HUDEP-2 (cell line): ENCODE measurements at regions not wholly inside any gene's neighbourhood (a gene's known extent, or its start where the extent isn't known, plus 50 kb on each side); places are given as distances from the start of the nearest gene placed in this dataset.

Experiments
- DNase-seq, 76 experiments: peaks; one replicate each; lab custom pipeline; 2025; ENCODE audit not compliant: unreplicated experiment in 76 of 76; lab: John Stamatoyannopoulos, UW

DNA sequence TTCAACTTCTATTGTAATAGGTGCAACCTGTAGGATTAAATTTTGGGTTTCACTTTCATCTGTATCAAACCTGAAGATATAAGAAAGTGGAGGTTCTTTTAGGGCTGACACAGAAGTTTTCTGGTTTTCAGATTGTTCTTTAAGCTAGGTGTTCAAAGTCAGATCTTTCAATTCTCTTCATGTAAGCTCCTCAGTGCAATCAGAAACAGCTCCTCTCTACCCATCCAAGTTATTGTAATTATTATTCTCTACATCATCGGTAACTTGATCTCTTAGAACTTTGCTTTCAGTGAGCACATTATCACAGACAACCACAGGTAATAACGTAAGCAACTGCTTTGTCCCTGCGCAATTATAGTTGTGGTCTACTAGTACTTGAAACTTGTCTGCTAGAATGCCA, 179.4 kb downstream of the MYCN start:
- DNase-seq = no peak

DNA sequence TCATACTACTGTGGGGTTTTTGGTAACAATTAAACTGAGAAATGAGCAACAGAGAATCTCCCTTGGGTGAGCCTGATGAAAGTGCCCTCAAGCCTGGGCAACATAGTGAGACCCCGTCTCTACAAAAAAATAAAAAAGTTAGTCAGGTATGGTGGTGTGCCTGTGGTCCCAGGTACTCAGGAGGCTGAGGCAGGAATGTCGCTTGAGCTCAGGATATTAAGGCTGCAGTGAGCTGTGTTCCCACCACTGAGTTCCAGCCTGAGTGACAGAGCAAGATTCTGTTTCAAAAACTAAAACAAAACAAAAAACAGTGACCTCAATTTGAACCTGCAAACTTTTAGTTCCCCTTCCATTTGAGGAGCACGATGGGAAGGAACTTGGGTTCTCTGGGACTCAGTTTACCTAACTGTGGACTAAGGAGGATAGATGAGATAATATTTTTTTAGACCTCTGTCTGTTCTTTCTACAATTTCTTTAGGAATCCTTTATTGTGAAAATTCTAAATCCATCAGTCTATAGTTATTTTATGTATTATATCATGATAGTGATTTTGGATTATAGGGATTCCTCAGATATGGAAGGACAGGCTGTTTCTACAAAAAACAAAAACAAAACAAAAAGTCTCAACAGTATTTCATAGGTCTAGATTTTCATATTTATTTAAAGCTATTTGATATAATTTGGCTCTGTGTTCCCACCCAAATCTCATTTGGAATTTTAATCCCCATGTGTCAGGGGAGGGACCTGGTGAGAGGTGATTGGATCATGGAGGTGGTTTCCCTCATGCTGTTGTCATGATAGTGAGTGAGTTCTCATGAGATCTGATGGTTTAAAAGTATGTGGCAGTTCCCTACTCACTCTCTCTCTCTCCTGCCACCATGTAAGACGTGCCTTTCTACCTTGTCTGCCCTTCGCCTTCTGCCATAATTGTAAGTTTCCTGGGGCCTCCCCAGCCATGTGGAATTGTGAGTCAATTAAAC, 178.6 kb downstream of the MYCN start:
- no peak for DNase-seq

DNA sequence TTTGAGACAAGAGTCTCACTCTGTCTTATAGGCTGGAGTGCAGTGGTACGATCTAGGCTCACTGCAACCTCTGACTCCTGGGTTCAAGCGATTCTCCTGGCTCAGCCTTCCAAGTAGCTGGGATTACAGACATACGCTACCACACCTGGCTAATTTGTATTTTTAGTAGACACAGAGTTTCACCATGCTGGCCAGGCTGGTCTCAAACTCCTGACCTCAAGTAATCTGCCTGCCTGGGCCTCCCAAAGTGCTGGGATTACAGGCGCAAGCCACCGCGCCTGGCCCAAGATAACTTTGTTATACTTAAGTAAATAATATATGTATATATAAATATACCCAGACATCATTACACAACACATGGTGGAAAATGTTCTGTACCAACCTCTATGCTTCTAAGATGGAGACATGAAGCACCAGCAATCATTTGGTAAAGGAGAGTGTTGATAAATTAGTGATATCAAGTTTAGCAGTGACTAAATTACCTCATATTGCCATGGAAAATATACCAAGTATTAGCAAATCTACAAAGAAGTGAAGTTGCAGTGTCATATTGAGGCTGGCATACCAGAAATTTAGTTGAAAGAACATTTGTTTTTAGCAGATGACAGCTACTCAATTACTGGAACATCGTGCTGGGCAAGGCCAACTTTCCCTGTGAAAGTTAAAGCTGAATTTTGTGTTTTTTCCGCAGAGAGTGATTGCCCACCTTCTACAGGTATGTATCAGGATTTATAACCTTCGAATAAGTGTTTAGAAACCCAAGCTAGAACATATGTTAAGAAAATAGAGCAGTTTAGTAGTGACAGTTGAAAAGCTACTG, 177.7 kb downstream of the MYCN start:
- DNase-seq = no peak

DNA sequence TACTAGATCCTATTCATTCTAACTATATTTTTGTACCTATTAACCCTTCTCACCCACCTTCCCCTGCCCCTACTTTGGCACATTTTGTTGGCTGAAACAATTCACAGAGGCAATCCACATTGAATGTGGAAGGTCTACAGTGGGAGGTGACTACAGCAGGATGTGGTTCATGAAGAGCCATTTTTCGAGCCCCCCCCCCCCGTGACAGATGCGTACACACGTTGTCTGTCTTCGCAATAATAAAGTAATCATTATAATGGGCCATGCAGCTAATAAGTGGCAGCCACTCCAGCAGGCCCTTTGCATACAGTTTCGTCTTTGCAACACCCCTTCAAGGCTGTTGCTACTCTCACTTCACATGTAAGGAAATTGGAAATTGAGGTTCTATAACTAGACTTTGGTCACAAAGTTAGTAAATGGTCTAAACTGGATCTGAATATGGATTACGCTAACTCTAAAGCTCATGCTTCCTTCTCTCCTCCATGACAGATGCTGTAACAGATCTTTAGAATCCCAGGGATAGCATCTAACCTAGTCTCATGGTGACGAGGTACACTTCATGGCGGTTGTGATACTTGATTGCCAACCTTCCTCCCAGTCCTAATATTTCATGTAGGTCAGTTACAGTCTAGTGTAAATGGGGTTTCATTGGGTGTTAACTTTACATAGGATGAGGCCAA, 176.8 kb downstream of the MYCN start:
- no peak for DNase-seq

DNA sequence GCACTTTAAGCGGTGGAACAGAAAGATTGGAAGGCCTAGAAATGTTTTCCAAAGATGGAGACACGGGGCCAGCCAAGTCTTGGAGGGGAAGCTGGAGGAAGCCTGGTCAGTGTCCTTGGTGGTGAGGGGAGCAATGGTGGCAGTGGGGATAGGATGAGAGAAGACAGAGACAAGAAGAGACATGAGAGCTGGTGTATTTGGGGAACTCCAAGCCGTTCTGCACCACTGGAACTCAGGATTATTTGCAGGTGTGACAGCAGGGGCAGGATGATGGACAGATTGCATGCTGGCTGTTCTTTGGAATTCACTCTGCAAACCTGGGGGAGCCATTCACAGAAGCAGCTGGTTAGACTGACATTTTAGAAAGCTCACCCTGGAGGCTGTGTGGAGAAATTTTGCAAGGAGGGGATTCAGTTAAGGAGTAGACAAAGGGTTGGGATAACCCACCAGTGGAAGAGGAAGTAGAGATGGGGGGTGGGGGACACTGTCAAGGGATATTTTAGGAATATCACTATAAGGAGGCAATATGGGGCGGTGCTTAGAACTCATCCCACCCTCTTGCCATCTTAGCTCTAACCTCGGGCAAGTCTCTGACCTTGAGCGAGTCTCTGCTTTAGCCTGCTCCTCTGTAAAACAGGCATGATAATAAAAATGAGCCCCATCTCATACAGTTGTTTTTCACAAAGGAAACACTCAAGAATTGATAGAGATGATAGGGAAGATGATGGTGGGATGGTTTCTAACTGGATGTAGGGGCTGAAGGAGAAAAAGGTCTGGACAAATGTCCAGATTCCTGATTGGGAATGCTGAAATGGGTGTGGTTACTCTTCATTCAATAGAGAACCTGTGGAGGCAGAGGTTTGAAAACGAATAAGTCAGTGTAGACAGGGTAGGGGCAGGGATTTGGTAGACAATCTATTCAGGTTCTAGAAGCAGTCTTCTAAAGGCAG, 175.8 kb downstream of the MYCN start:
- no peak for DNase-seq

DNA sequence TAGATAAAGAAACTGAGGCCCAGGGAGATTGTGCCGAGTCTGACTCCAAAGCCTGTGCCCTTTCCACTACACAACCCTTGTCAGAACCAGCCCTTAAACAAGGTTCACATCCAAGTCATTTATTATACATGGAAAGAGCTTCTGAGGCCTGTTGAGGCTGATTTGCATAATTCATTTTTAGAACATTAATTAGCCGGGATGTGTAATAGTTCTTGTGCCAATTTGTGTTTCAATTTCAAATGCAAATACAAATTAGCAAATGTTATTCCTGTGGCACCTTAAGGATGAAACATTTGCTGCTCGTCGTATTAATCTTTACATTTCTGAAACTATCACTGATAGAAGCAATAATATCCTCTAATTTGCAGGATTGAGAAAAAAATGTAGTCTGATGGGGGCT, 174.9 kb downstream of the MYCN start:
- DNase-seq = no peak

DNA sequence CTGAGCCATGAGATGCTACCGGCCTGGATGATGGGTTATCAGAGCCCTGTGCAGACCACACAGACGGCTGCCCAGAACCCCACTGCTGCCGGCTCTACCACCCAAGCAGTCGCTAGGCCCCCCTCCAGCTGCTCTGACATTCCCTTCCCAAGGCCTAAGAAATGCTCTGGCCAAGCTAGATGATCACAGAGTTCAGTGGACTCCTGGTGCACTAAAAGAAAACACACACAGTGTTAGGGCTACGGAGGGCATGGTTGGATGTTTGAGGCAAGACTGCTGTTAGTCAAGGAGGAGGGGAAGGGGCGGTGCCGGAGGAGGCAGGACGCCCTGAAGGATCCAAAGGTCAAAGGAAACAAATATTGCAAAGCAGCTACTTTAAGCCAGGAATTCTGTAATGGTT, 174.5 kb downstream of the MYCN start:
- DNase-seq = no peak

DNA sequence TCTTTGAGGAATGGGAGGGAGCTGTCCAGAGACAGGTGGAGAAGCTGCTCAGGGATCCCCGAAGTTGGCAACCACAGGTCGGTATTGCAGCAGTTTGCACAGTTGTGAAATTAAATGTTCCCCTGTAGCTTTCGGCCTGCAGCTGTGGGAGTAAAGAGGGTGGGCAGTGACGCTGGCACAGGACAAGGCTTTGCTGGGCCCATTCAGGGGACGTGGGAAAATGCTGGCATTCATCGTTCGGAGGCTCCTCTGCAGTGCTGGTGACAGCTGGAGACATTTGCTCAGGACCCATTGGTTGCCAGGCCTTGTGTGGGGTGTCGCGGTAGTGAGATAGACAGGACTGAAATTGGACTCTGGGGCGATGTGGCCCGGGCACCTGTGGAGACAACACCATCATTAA, 173.7 kb downstream of the MYCN start:
- no peak for DNase-seq

DNA sequence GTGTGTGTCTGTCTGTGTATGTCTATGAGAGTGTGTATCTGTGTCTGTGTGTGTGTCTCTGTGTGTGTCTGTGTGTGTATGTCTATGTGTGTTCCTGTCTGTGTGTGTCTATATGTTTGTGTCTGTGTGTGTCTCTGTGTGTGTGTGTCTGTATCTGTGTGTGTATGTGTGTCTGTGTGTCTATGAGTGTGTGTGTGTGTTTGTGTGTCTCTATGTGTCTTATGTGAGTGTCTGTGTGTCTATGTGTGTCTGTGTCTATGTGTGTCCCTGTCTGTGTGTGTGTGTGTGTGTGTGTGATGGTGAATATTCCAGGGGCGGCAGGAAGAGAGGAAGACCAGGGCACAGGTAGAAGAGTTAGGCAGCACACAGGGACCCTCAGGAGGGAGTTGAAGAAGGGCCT, 173.2 kb downstream of the MYCN start:
- DNase-seq = no peak

DNA sequence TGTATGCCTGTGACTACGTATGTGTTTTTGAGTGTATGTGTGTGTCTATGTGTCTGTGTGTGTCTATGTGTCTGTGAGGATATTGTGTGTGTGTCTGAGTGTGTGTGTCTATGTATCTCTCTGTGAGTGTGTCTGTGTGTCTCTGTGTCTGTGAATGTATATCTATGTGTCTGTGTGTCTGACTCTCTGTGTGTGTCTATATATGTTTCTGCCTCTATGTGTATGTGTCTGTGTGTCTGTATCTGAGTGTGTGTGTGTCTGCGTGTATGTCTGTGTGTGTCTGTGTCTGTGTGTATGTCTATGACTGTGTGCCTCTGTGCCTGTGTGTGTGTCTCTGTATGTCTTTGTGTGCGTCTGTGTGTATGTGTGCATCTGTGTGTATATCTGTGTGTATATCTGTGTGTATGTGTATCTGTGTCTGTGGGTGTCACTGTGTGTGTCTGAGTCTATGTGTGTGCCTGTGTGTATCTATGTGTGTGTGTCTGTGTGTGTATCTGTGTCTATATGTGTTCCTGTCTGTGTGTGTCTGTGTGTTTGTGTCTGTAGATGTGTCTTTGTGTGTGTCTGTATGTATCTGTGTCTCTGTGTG, 172.7 kb downstream of the MYCN start:
- no peak for DNase-seq

DNA sequence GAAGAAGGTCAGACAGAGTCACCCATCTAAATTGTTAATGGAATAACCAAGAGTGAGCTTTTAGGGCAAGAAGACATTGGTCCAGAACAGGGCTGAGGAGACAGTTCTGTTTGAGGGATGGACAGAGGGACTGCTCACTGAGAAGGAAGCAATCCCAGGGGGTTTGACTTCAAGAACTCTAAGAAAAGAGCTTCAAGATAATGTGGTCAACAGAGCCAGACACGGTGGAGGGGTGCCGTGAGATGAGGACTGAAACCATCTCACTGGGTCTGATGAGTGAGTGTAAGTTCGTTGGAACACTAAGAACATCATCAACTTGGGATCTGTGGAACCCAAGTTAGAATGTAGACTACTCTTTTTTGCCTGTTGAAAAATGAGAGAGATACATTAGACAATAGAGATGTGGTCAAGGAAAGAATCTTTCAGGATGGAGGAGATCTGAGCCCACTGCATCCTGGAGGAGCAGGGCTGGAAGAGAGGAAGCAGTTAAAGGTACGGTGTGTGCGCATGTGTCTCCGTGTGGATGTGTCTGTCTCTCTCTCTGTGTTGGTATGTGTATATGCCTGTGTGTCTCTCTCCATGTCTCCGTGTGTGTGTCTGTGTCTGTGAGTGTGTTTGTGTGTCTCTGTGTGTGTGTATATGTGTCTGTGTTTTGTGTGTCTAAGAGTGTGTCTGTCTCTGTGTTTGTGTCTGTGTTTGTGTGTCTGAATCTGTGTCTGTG, 172.1 kb downstream of the MYCN start:
- DNase-seq = no peak

DNA sequence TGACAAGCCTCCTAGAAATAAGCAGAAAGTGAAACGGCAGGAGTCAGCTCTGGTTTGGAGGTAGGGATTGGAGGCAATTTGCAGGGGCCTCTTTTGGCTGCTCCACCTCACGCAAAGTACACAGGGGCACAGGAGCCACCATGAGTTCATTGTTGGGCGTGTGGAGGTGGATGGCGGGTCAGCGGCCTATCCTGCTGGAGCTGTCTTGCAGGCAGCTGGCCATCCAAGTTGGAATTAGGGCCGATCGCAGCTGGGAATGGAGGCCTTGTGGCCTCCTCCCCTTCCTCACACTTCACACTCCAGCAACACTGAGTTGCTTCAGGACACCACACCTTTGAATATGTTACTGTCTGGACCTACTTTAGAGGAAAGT, 171.5 kb downstream of the MYCN start:
- no peak for DNase-seq

DNA sequence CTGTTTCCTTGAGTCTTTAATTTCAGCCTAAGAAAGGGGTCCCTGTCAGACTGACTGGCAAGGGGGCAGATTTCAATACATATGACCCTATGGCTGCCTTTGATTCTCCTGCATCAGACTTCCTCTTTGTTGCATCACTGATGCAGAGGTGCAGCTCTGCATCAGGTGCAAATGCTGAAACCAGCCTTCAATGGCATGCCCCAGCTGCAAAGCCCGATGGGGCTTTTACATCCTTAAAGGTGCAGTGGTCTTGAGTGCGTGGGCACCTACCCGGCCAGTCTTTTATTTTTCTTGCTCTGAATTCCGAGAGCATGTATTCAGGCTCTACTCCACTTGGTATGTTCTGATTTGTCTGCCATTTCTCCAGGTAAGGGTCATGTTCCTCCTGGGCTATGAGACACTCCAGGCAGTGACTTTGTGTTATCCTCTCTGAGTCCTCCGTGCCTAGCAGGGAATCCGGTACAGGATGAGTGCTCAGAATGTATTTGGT, 169.5 kb downstream of the MYCN start:
- DNase-seq = no peak

DNA sequence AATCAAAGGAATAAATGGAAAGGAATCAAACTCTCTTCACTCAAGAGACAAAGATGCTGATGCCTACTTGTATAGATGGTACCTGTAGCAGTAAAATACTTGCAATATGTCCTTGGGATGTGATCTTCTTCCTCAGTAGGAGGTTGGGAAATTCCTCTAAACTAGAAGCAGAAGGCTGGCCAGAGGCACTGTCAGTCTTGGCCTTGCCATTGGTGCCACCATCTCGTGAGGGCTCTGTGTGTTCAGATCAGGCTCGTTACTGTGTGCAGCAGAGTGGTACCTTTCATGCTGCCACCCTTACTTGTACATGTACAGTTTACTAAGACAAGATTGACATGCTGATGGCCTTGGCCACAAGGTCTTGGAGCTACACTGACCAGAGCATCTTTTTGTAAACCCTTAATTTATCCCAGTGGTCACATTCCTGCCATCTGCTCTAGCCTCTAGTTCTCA, 169.0 kb downstream of the MYCN start:
- no peak for DNase-seq

DNA sequence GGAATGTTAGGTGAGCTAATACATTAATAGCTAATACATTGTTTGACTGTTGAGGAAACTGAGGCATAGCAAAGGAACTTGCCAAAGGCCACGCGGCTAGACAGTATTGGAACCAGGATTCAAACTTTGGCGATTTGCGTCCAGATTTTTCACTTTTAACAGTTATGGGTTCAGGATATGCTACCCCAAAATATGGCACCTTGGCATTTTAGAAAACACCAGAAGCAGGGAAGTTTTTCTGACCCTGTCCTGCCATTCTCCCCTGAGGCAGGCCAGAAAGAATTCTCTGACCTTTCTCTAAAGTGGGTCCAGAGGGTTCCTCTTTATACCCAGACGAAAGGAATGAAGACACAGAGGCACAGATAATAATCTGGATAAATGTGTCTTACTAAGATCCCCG, 166.9 kb downstream of the MYCN start:
- DNase-seq = no peak

DNA sequence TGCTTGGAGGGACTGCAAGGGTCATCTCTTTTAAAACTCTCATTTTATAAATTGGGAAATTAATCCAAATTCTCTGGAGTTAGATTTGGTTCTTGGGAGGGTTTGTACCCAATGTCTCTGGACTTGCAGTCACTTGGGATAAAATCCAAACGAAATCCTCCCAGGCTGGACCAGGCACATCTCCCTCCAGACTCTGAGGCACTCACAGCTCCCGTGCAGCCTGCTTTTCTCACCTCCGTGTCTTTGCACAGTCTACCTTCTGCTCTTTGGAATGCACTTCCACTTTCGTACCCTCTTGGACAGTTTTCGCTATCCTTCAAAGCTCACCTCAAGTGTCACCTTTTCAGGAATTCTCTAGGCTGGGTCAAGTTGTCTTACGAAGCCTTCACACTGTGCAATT, 166.3 kb downstream of the MYCN start:
- no peak for DNase-seq

DNA sequence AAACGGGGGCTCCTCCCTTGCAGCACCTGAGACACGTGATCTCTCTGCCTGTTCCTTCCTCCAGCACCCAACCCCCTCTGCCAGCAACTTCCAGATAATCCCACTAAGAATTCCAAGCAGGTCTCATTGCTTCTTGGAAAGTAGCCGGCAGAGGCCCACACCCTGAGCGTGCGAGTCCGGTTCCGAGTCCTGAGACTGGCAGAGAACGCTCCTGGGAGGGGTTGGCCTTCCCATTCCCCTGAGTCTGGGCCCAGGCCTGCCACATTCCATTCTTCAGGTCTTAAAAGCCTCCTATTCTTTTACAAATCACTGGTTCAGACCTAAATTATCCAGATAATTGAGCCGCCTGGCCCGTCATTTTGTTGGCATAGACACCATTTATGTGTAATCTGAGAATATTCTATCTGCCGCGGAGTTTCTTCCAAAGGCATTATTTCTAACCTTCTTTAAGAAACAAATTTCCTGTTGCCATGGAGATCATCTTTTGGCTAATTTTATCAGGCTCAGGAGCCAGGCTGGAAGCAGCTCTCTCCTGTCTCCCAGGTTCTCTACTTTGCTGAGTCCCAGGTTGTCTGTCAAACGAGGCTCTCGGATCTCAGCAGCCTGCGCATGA, 165.4 kb downstream of the MYCN start:
- no peak for DNase-seq

DNA sequence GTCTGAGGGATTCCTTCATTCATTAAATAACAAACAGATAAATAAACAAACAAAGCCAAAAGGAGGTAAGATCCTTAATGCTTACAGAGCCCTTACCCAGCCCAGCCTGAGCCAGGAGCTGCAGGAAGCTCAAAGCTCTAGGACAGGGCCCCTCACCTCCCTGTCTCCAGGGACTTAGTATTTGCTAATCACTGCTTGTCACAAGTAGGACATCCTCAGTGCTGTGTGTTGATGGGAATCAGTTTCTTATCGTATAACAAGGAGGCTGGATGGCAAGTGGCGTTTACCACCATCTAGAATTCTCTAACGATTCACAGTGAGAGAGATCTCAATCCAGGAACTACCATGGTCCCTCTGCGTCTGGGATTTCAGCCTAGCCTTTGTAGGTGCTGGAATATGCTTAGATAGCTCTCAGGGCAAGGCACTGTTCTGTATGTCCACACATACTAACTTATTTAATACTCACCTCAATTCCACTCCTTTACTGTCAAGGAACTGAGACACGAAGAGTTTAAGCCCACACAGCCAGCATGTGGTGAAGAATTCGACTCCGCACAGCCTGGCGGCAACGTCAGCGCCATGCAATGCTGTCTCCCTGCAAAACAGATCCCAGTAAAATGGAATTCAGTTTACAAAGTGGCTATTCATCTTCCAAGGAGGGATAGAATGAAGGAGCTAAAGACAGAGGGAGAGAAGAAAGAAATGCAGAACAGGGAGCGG, 164.8 kb downstream of the MYCN start:
- no peak for DNase-seq
